C4-2B (cell line): ENCODE measurements at regions not wholly inside any gene's neighbourhood (a gene's known extent, or its start where the extent isn't known, plus 50 kb on each side); places are given as distances from the start of the nearest gene placed in this dataset.

Experiments used
- ZFX ChIP-seq: fragments of 450-650 bp; IDR thresholded peaks from 2 replicates; pipeline ENCODE4 v1.6.1; 2017
- TF ChIP-seq, protein P1 (sequence below): fragments of 450-650 bp; conservative IDR thresholded peaks from 2 replicates; pipeline ENCODE4 v1.5.1; 2017; ENCODE audit warnings: mild to moderate bottlenecking

GRCh38 chr7:118845791-118846190 lies 621.3 kb downstream of the ANKRD7 start:
- TF ChIP-seq, protein P1, sequence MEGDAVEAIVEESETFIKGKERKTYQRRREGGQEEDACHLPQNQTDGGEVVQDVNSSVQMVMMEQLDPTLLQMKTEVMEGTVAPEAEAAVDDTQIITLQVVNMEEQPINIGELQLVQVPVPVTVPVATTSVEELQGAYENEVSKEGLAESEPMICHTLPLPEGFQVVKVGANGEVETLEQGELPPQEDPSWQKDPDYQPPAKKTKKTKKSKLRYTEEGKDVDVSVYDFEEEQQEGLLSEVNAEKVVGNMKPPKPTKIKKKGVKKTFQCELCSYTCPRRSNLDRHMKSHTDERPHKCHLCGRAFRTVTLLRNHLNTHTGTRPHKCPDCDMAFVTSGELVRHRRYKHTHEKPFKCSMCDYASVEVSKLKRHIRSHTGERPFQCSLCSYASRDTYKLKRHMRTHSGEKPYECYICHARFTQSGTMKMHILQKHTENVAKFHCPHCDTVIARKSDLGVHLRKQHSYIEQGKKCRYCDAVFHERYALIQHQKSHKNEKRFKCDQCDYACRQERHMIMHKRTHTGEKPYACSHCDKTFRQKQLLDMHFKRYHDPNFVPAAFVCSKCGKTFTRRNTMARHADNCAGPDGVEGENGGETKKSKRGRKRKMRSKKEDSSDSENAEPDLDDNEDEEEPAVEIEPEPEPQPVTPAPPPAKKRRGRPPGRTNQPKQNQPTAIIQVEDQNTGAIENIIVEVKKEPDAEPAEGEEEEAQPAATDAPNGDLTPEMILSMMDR, result no peak
- TF ChIP-seq ZFX, result no peak
